H1 (cell line): ENCODE measurements at regions not wholly inside any gene's neighbourhood (a gene's known extent, or its start where the extent isn't known, plus 50 kb on each side); places are given as distances from the start of the nearest gene placed in this dataset.

ENCODE experiments used
- EZH2 ChIP-seq: fragments of 200-600 bp; sonication (generic); IDR thresholded peaks from 2 replicates; pipeline ENCODE4 v1.7.1; 2012; ENCODE audit warnings: low read depth, mild to moderate bottlenecking, moderate library complexity, low read length, inconsistent platforms; ENCODE audit not compliant: severe bottlenecking
- GTF2F1 ChIP-seq: IDR thresholded peaks from 2 replicates; pipeline ENCODE4 v1.6.1; 2012; ENCODE audit warnings: low read depth, low read length, improper control_type of control experiment, borderline replicate concordance
- MAFK ChIP-seq: IDR thresholded peaks from 2 replicates; pipeline ENCODE4 v1.6.1; 2012; ENCODE audit warnings: low read depth, mild to moderate bottlenecking, improper control_type of control experiment, low read length
- POLR2AphosphoS5 ChIP-seq: IDR thresholded peaks from 2 replicates; pipeline ENCODE4 v1.6.1; 2011; ENCODE audit warnings: low read depth, low read length

DNA sequence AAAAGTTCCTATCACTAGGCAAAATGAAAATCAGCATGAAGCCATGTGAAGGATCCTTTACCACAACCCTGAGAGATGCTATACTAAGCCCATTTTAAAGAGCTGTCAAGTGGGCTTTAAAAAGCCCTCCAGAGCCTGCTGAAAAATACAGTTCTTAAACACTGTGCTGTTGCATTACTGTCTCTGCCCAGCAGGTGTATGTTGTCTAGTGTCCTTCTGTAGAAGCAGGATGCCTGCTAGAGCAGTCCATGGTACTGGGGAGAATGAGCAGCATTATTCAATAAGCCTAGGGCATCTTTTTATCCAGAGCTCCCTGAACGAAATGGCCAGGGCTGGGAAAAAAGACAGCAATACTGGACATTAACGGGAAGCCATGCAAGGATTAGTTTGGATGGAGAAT lies 126.2 kb upstream of the PLCXD3 start (continued):
- no peak for TF ChIP-seq GTF2F1
- no peak for TF ChIP-seq EZH2
- TF ChIP-seq MAFK = no peak
- no peak for TF ChIP-seq POLR2AphosphoS5
